ENCODE measurements at regions not wholly inside any gene's neighbourhood (a gene's known extent, or its start where the extent isn't known, plus 50 kb on each side); places are given as distances from the start of the nearest gene placed in this dataset.

DNA sequence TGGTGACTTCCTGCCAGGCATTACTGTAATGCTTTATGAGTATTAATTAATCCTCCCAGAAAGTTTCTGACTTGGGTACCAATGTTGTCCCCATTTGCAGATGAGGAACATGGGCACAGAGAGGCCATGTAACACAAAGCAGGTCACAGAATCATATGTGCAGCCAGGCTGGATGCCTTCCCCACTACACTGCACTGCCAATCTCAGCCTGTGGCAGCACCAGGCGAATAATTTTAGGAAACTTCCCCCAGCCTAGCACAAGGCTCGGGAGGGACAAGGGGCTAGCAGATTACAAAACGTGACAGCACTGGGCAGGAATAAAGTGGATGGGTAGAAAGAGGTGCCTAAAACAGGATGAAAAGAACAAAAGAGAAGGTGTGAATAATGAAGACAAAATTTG is 331.7 kb upstream of the PROX1 start:
- no peak for DNase-seq

GRCh38 chr1:213656503-213656902 is 331.3 kb upstream of the PROX1 start:
- no peak for DNase-seq

DNA sequence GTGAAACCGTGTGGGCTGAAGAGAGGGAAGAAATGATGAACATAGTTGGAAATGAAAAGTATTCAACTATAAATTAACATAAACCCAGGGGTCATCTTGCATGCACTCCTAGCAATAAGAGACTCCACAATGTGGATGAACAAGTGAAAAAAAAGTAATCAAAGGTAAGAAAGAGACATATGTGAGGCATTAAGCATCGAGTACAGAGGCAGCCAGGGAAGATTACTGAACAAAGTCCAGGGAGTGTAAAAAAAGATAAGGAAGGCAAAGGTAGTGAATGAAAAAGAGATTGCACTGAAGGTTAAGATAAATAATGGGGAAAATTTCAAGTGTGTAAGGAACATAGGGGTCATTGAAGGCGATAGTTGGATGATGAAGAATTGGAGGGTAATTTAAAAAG is 330.8 kb upstream of the PROX1 start:
- no peak for DNase-seq

DNA sequence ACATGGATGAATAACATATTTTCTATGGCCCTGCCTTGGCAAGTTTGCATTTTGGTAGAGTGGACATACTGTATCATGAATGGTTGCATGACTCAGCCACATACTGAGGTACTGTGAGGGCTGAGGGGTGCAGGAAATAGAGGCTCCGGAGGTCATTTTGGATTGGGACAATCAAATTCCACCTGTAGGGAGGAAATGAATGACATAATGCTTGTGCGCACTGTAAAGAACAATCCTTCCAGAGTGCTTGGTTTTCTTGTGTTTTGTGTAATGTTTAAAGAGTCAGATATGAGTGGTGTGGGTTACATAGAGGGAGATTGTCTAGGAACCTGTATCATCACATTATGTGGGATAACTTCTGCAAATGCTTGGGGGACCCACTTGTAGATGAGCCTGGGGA is 329.9 kb upstream of the PROX1 start:
- DNase-seq = no peak

DNA sequence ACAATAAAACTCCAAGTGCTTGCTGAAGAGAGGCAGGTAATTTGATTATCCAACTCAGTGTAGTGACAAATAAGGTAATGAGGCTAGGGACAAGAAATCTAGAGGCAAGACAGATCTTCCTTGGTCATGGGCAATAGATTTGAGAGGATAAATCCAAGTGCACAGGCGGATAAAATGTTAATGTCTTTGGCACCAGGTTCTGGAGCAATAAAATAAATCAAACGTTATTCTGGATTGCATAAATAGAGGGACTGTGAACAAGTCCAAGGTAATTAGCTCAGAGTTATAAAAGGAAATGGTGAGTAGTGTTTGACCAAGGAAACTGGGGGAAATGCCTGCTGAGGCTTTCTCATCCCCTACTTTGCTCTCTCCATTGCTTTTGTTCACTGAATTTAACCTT is 329.3 kb upstream of the PROX1 start:
- no peak for DNase-seq

DNA sequence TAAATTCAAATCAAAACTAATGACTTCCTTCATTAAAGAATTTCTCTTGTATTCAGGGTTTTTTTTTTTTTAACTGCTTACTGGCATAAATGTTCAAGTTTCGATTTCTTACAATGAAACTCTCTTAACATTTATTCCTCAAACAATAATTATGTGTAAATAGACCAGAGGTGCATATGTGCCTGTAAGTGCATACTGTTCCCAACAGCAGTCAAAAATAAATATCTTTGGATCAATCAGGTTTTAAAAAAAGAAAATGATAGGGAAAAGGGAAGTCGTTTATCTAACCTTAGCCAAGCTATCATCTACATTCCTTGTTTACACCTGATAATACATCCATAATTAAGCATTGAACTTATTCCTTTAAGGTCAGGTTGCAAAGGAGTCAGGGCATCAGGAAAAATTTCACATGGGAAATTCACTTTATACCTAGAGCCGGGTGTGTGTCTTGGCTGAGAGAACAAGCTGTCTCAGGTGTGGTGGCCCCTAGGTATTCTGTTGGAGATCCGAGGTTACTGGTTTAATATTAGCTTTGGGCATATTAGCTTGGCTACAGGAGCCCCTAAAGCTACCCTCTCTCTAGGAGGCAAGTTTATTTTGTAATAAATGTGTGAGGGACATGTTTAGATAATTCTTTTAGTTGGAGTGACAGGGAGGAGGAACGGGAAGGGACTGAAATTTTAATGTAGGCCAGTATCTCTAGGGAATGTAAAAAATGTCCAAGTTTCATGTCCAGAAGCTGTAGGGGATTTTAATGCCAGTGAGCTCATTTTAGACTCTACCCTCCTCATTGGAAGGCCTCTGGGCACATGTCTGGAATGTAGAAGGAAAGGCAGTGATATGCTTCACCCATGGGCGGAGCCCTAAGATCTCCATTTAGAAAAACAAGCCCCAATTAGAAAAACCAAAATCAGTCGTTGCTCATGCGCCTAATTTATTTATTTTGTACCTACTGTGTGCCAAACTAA is 327.9 kb upstream of the PROX1 start:
- DNase-seq = no peak

DNA sequence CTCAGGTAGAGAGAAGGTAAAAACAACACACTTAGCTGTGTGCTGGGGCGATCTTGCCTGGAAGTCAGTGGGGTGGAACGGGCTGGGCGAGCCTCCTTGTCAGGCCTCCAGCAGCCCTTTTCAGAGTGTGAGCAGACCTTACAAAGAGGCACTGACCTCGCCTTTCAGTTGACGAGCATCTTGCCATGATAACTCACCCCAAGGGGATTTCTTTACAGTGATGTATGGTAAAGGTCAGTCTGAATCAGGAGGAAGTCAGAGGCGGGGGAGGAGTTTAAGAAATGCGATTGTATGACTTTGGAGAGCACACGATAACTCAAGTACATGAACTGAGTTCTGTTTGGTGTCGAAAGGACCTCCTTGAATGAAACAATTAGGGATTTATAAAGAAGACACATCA is 326.5 kb upstream of the PROX1 start:
- no peak for DNase-seq

DNA sequence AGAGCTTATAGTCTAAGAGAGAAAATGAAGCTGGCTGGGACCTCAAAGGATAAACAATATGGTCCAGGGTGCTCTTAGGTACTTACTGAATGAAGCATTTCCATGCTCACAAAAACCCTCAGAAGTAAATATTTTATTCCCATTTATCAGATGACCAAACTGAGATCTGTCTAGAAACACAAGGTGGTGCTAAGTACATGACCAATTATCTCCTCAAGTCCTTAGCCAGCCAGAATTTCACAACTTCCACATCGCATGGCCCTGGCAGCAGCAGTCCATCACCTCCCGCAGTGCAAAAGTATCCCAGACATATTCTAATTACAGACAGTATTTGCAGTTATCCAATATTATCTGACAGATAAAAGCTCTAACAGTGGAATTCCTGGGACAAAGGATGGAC is 321.7 kb upstream of the PROX1 start:
- no peak for DNase-seq

GRCh38 chr1:213666922-213667321 is 320.9 kb upstream of the PROX1 start:
- DNase-seq = no peak

DNA sequence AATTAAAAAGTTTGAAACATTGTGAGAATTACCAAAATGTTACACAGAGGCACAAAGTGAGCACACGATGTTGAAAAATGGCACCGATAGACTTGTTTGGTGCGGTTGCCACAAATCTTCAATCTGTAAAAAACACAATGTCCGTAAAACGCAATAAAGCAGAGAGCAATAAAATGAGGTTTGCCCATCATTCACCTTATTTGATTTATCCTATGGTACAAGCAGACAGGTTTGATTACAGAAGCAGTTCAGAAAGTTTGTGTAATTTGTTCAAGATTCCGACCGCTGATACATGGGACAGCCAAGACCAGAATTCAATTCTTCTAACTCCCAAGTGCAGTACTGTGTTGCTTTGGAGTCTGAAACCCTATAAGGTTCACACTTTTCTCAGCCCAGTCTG is 318.3 kb upstream of the PROX1 start:
- DNase-seq = no peak

DNA sequence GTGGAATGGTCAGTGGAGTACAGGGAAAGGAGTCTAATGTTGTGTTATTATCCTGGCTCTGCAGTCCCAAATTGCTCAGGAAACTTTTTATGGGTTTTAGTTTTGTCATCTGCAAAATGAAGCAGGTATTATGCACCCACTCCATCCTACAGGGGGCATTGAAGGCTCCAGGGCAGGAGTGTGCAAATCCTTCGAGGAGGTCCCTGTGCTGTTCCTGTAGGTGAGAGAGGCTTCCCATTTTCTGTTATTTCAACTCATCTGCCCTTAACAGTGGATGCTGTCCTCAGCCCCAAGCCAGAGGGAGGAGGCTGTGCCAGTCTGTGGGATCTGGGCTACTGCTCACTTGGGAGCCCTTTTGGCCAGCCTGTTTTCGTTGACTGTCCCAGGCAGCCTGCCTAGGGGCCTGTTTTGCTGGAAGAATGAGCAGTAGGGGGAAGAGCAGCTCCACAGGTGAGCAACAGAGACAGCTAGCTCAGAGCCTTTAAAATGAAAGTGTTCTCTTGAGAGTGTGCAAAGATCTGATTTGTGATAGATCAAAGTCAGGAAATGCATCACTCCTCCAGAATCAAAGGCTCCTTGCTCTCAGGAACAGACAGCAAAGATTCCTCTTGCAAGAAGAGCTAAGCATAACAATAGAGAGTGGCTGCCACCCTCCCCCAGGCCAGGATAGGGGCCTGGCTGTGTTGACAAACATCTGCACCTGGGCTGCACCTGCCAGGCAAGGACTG is 317.6 kb upstream of the PROX1 start:
- no peak for DNase-seq

DNA sequence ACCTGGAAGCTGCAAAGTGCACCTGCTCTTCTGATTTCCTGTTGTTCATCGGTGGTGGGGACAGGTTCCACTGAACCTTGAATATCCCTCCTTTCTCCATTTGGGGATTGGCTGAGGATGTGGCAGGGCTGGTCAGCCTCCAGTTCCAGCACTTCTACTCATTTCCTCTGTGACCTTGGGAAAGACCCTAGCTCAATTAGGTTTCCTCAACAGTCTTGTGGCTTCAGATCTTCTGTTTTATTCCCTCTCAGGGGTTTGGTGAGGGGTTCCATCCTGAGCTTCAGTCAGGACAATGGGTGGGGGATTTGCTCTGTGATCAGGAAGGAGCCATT is 317.1 kb upstream of the PROX1 start:
- DNase-seq = no peak

DNA sequence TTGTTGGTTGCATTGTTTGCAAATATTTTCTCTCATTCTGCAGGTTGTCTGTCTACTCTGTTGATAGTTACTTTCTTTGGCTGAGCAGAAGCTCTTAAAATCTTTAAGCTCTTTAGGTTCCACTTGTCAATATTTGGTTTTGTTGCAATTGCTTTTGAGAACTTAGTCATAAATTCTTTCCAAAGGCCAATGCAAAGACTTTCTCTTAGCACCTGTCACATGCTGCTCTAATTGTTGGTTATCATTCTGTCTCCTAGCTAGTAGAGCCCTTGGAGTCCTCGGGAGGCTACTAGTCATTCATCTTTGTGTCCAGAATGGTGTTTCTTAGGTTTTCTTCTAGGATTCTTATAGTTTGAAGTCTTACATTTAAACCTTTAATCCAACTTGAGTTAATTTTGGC is 312.7 kb upstream of the PROX1 start:
- DNase-seq = no peak

GRCh38 chr1:213676736-213677135 is 311.0 kb upstream of the PROX1 start:
- DNase-seq = no peak

DNA sequence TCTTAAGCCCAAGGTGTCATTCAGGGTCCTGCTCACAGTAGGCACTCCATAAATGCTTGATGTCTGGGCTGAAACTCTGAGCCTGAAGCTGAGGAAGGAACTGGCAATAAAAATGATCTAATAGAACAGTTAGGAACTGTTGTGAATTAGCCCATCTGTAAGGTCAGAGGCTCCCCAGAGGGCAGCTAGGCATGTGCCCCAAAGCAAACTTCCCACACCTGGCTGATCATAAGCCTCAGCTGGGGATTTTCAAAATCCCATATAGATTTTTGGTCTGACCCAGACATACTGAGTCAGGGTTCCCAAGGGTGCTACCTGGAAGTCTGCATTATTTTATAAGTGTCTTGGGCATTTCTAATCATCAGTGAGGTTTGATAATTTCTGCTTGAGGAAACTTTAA is 309.4 kb upstream of the PROX1 start:
- no peak for DNase-seq

GRCh38 chr1:213678753-213679152 is 309.0 kb upstream of the PROX1 start:
- no peak for DNase-seq

GRCh38 chr1:213679153-213679552 is 308.6 kb upstream of the PROX1 start:
- DNase-seq = no peak

DNA sequence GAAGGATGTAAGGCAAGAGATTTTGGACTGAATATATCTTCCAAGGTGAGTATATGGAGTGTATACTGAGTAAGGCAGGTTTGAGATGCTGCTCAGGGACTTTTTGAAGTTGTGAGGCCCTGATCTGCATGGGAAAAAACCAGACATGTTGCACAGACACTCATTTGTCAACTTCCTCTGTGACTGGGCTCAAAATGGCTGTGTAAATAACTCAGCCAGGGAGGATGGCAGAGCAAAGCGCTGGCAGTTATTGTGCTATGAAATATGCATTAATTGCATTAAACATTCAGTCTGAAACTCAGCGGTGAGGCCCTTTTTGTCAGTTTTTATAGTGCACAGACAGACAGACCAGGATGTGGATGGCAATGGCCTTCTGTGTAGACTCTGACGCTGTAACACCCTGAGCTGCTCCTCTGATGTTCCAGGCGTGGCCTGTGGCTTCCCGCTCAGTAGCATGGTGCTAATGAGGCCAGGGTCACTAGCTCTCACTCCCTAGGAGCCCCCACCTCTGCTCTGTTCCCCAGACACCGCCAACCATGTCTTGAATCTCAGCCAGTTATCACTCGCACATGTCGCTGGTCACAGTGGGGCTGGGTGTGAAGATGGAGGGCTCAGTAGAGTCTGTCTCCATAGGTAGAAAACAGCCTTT is 307.0 kb upstream of the PROX1 start:
- DNase-seq = no peak

- no peak for DNase-seq
Observed at GRCh38 chr1:213681788-213682340, 305.9 kb upstream of the PROX1 start.

- DNase-seq = no peak
Observed at GRCh38 chr1:213683529-213683928, 304.2 kb upstream of the PROX1 start.

DNA sequence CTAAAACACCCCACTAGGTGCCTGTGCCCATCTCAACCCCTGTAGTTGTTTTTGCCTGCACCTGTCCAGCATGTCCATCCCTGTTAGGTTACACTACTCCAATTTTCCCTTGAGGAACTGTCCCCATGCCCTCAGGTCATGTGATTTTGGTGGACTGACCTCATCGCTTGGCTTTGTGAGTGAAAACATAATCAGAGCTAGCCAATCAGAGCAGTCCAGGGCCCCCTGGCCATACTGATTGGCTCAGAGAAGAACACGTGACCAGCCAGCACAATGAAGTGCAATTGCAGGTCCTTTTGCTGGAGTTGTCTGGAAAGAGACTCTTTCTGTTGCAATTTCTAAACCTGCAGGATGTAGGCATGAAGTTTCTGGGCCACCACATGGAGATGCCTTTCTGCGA is 303.3 kb upstream of the PROX1 start:
- DNase-seq = no peak

- DNase-seq = no peak
Observed at GRCh38 chr1:213685992-213686582, 301.7 kb upstream of the PROX1 start.

DNA sequence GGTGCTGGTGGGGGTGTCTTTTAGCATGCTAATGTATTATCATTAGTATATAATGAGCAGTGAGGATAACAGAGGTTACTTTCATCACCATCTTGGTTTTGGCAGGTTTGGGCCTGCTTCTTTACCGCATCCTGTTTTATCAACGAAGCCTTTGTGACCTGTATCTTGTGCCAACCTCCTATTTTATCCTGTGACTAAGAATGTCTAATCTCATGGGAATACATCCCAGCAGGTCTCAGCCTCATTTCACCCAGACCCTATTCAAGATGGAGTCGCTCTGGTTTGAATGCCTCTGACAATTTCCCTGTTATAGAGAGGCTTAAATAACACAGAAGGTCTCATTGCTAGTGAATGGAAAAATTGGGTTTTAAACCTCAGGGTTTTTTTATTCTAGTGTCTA is 300.8 kb upstream of the PROX1 start:
- DNase-seq = no peak
